ENCODE measurements at regions not wholly inside any gene's neighbourhood (a gene's known extent, or its start where the extent isn't known, plus 50 kb on each side); places are given as distances from the start of the nearest gene placed in this dataset.

DNA sequence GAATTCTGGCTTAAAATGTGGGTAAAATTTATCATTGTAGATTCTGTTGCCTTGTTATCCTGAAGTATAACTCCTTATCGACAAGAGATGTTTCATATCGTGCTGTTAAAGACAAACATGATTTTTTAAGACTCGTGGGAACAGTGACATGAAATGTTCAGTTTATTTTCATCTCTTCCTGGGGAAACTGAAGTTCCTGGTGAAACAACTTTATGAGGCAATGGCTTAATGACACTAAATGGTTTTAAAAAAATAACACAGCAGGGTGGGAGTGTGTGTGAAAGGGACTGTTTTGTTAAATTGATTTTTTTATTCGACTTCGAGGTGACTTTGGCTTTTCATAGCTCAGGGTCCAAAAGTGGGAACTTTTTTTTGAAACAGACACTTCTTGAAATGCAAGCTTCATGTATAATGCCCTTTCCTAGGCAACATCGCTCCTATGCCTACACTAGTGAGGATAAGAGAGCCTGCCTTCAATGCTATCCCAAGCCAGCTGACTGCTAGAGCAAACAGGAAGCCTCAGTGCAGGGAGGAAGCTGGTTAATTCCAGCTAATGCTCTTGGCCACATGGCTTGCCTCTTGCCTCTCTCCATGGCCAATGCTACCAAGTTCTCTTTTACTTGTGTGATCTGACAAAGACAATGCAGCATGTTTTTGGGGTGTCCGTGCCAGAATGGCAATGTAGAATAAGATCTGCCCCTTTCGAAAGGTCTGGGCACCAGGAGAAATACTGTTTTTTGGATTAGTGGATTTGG, 57.8 kb downstream of the PABIR2 start:
- DNase-seq (ENCODE audit: extremely low spot score): no peak
- ChIA-PET CTCF (interaction anchor here (0.7 to 1.8 kb wide), 2 partner anchors 12 to 21 kb away, joined by 3 to 6 read pairs; no protein-coding TSS in a partner anchor), POLR2A (interaction anchor here (0.9 to 1.4 kb wide), 2 partner anchors 10 to 14 kb away, joined by 3 read pairs; no protein-coding TSS in a partner anchor)
- TF ChIP-seq, protein P1, sequence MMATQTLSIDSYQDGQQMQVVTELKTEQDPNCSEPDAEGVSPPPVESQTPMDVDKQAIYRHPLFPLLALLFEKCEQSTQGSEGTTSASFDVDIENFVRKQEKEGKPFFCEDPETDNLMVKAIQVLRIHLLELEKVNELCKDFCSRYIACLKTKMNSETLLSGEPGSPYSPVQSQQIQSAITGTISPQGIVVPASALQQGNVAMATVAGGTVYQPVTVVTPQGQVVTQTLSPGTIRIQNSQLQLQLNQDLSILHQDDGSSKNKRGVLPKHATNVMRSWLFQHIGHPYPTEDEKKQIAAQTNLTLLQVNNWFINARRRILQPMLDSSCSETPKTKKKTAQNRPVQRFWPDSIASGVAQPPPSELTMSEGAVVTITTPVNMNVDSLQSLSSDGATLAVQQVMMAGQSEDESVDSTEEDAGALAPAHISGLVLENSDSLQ (IDR thresholded peaks at IDR 0.05): no peak
- TF ChIP-seq SUZ12 (IDR thresholded peaks at IDR 0.05) (no peak), BHLHE40 (IDR thresholded peaks at IDR 0.05; ENCODE audit: borderline replicate concordance) (no peak), FOXM1 (IDR thresholded peaks at IDR 0.05; ENCODE audit: borderline replicate concordance) (no peak), ZNF384 (IDR thresholded peaks at IDR 0.05) (no peak), FOXK2 (IDR thresholded peaks at IDR 0.05) (no peak), ELF4 (IDR thresholded peaks at IDR 0.05) (no peak), ARNT (IDR thresholded peaks at IDR 0.05) (no peak)

DNA sequence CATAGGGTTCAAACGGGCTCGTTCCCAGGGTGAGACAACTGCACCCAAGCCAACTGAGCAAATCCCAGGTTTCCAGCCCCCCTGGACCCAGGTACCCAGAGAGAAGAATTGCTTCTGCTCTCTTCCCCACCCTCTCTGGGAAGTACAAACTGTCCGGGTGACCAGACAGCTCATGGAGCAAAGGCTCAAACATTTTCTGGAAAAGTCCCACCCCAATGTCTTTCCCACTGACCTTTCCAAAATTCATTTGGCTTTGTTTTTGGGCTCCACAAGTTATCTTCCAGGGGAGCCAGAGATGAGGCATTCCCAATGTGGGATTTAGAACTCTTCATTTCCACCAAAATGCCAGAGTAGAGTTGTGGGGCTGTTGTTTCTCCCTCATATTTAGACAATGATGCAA, 58.6 kb downstream of the PABIR2 start:
- no peak for TF ChIP-seq SUZ12 (IDR thresholded peaks at IDR 0.05)
- TF ChIP-seq, protein P1 (IDR thresholded peaks at IDR 0.05): no peak
- ChIA-PET POLR2A (interaction anchor here (0.5 to 5.9 kb wide), 5 partner anchors 10 to 167 kb away, joined by 3 to 45 read pairs (median 3); no protein-coding TSS in a partner anchor), CTCF (interaction anchor here (0.6 to 1.8 kb wide), 3 partner anchors 9 to 11 kb away, joined by 3 to 6 read pairs (median 3); no protein-coding TSS in a partner anchor)
- no peak for DNase-seq (ENCODE audit: extremely low spot score)

GRCh38 chrX:134737721-134738369, 59.2 kb downstream of the PABIR2 start:
- POLR2A ChIA-PET: interaction anchor here (0.5 to 5.9 kb wide), 8 partner anchors 9 to 278 kb away, joined by 3 to 45 read pairs (median 3); partner anchors contain the start of gene HPRT1
- no peak for TF ChIP-seq SUZ12 (IDR thresholded peaks at IDR 0.05)
- TF ChIP-seq ELF4 (IDR thresholded peaks at IDR 0.05): no peak
- TF ChIP-seq FOXA1 (IDR thresholded peaks at IDR 0.05): no peak
- TF ChIP-seq TARDBP (IDR thresholded peaks at IDR 0.05): no peak
- no peak for TF ChIP-seq CTBP1 (IDR thresholded peaks at IDR 0.05; ENCODE audit: borderline replicate concordance)
- CTCF ChIA-PET: interaction anchor here (0.6 to 1.2 kb wide), 4 partner anchors 10 to 15 kb away, joined by 3 to 4 read pairs (median 3); no protein-coding TSS in a partner anchor
- DNase-seq (ENCODE audit: extremely low spot score): no peak

DNA sequence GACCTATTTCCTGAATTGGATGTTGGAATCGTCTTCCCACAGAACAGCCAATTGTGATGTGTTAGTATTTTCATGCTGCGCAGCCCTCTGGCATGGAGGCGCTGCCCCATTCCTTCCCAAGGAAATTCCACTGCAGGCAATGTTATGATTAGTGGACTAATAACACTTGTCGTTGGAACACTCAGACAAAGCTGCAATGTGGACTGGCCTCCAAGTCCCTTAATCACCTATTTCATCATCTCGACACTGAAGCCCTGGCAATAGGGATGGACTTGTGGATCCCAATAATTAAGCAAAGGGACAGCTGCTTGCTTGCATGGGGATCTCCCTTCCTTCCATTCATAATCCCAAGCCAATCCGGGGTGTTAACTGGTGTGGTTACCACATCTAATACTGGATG, 59.9 kb downstream of the PABIR2 start:
- POLR2A ChIA-PET: interaction anchor here (0.8 to 5.9 kb wide), 6 partner anchors 8 to 277 kb away, joined by 3 to 45 read pairs (median 5); partner anchors contain the start of gene HPRT1
- no peak for DNase-seq (ENCODE audit: extremely low spot score)

DNA sequence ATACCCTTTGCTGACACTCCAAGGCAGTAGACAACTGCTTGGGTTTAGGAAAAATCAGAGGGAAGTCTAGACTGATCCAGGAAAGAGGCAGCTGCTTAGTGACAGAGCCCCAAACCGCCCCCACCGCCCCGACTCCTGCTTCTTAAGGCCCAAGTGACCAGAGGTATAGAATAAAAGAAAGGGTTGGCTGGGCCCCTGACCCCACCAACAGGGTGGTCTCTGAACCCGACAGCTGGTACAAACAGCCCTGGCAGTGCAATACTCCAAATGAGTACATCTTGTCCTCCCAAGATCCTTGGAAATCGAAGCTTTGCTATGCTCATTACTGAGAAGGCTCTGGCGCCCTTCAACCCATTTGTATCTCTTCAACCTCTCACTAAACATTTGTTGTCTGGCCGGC, 60.6 kb downstream of the PABIR2 start:
- POLR2A ChIA-PET: interaction anchor here (1.0 to 5.9 kb wide), 4 partner anchors 11 to 22 kb away, joined by 3 to 45 read pairs (median 4); no protein-coding TSS in a partner anchor
- CTCF ChIA-PET: interaction anchor here (0.8 to 1.6 kb wide), 5 partner anchors 9 to 47 kb away, joined by 3 to 5 read pairs (median 3); no protein-coding TSS in a partner anchor
- no peak for DNase-seq (ENCODE audit: extremely low spot score)
- TF ChIP-seq FOXA1 (IDR thresholded peaks at IDR 0.05): no peak
- TF ChIP-seq, protein P1 (IDR thresholded peaks at IDR 0.05): no peak
- no peak for TF ChIP-seq ELF4 (IDR thresholded peaks at IDR 0.05)
- TF ChIP-seq ARNT (IDR thresholded peaks at IDR 0.05): no peak
- no peak for TF ChIP-seq SP1 (IDR thresholded peaks at IDR 0.05)
- no peak for TF ChIP-seq BHLHE40 (IDR thresholded peaks at IDR 0.05; ENCODE audit: borderline replicate concordance)
- TF ChIP-seq CTBP1 (IDR thresholded peaks at IDR 0.05; ENCODE audit: borderline replicate concordance): no peak
- TF ChIP-seq ZNF384 (IDR thresholded peaks at IDR 0.05): no peak
- no peak for TF ChIP-seq L3MBTL2 (conservative IDR thresholded peaks at IDR 0.05)
- TF ChIP-seq HDGF (IDR thresholded peaks at IDR 0.05; ENCODE audit: borderline replicate concordance): no peak
- no peak for TF ChIP-seq NFRKB (IDR thresholded peaks at IDR 0.05)
- TF ChIP-seq TARDBP (IDR thresholded peaks at IDR 0.05): no peak
- no peak for TF ChIP-seq LEF1 (IDR thresholded peaks at IDR 0.05; ENCODE audit: borderline replicate concordance)
- TF ChIP-seq SUZ12 (IDR thresholded peaks at IDR 0.05): no peak
- no peak for TF ChIP-seq FOXK2 (IDR thresholded peaks at IDR 0.05)
- TF ChIP-seq FOXM1 (IDR thresholded peaks at IDR 0.05; ENCODE audit: borderline replicate concordance): no peak

More for the DNA sequence above, 59.9 kb downstream of the PABIR2 start:
- CTCF ChIA-PET: interaction anchor here (1.1 to 1.6 kb wide), 4 partner anchors 10 to 46 kb away, joined by 3 to 5 read pairs (median 4); no protein-coding TSS in a partner anchor
- no peak for TF ChIP-seq BHLHE40 (IDR thresholded peaks at IDR 0.05; ENCODE audit: borderline replicate concordance)
- no peak for TF ChIP-seq FOXA1 (IDR thresholded peaks at IDR 0.05)
- TF ChIP-seq HDGF (IDR thresholded peaks at IDR 0.05; ENCODE audit: borderline replicate concordance): no peak
- no peak for TF ChIP-seq ELF4 (IDR thresholded peaks at IDR 0.05)
- TF ChIP-seq, protein P1 (IDR thresholded peaks at IDR 0.05): no peak

All from HEK293T (cell line).